Liver (tissue), 8 donors: ENCODE measurements at regions not wholly inside any gene's neighbourhood (a gene's known extent, or its start where the extent isn't known, plus 50 kb on each side); places are given as distances from the start of the nearest gene placed in this dataset.

Source experiments
- DNase-seq: peaks from one replicate; pipeline ENCODE4 v3.0.0-alpha.2; 2017; ENCODE audit warnings: low spot score
- H3K27ac ChIP-seq, 2 donors: one replicate each; pipeline ENCODE4 v1.7.0; 2013; ENCODE audit warnings: inconsistent platforms in 2 of 2, low read length in 2 of 2, control low read depth in 1 of 2, low read depth in 1 of 2, mild to moderate bottlenecking in 1 of 2
- H3K27me3 ChIP-seq, 4 donors: one replicate each; pipeline versions ENCODE4 v1.6.1 to v1.7.0; 2013; ENCODE audit warnings: low read length in 3 of 4, inconsistent platforms in 1 of 4, mild to moderate bottlenecking in 1 of 4, moderate library complexity in 1 of 4; ENCODE audit not compliant: control insufficient read depth in 4 of 4, insufficient read depth in 4 of 4
- H3K36me3 ChIP-seq, 4 donors: one replicate each; pipeline versions ENCODE4 v1.6.1 to v1.7.0; 2013; ENCODE audit warnings: low read length in 3 of 4, mild to moderate bottlenecking in 3 of 4, low read depth in 1 of 4, moderate library complexity in 1 of 4; ENCODE audit not compliant: control insufficient read depth in 4 of 4, insufficient read depth in 3 of 4
- H3K4me1 ChIP-seq, 4 donors: one replicate each; pipeline versions ENCODE4 v1.6.1 to v1.7.0; 2013; ENCODE audit warnings: low read length in 3 of 4, mild to moderate bottlenecking in 3 of 4, moderate library complexity in 1 of 4; ENCODE audit not compliant: control insufficient read depth in 4 of 4, insufficient read depth in 4 of 4
- H3K4me3 ChIP-seq, 3 donors: one replicate each; pipeline versions ENCODE4 v1.6.1 to v1.7.0; 2013; ENCODE audit warnings: low read length in 3 of 3, control low read depth in 1 of 3, low read depth in 1 of 3, mild to moderate bottlenecking in 1 of 3
- H3K9ac ChIP-seq, 2 donors: one replicate each; pipeline ENCODE4 v1.7.0; 2013; ENCODE audit warnings: low read length in 2 of 2, mild to moderate bottlenecking in 2 of 2, moderate library complexity in 2 of 2, control low read depth in 1 of 2, low read depth in 1 of 2
- H3K9me3 ChIP-seq, 4 donors: one replicate each; pipeline versions ENCODE4 v1.6.1 to v1.7.0; 2013; ENCODE audit warnings: low read length in 3 of 4; ENCODE audit not compliant: control insufficient read depth in 4 of 4
- CTCF ChIP-seq: fragments of 150-350 bp; IDR thresholded peaks from 2 replicates; pipeline ENCODE4 v1.5.1; 2017; ENCODE audit warnings: improper control_type of control experiment, low read depth, low read length; ENCODE audit not compliant: missing input control
- EGR1 ChIP-seq, 2 donors: IDR thresholded peaks; 2 replicates each; pipeline ENCODE4 v1.6.1; 2016 to 2018; ENCODE audit warnings: antibody characterized with exemption in 2 of 2, low read depth in 2 of 2
- FOXA2 ChIP-seq: IDR thresholded peaks from 2 replicates; pipeline ENCODE4 v1.6.1; 2016; ENCODE audit warnings: antibody characterized with exemption
- GABPA ChIP-seq, 2 donors: IDR thresholded peaks in 1 of 2; conservative IDR thresholded peaks in 1 of 2; 2 replicates each; pipeline ENCODE4 v1.6.1; 2016; ENCODE audit warnings: antibody characterized with exemption in 2 of 2, mild to moderate bottlenecking in 1 of 2, moderate library complexity in 1 of 2
- HNF4A ChIP-seq, 2 donors: conservative IDR thresholded peaks; 2 replicates each; pipeline ENCODE4 v1.6.1; 2016; ENCODE audit warnings: antibody characterized with exemption in 2 of 2, mild to moderate bottlenecking in 2 of 2
- HNF4G ChIP-seq: IDR thresholded peaks from 2 replicates; pipeline ENCODE4 v1.6.1; 2016; ENCODE audit warnings: antibody characterized with exemption
- RAD21 ChIP-seq, 2 donors: IDR thresholded peaks; 2 replicates each; pipeline ENCODE4 v1.6.1; 2016; ENCODE audit warnings: antibody characterized with exemption in 2 of 2, mild to moderate bottlenecking in 2 of 2
- RXRA ChIP-seq, 2 donors: IDR thresholded peaks; 2 replicates each; pipeline ENCODE4 v1.6.1; 2017 to 2018; ENCODE audit warnings: antibody characterized with exemption in 2 of 2, mild to moderate bottlenecking in 1 of 2
- TAF1 ChIP-seq: conservative IDR thresholded peaks from 2 replicates; pipeline ENCODE4 v1.6.1; 2016; ENCODE audit warnings: antibody characterized with exemption, mild to moderate bottlenecking
- YY1 ChIP-seq: IDR thresholded peaks from 2 replicates; pipeline ENCODE4 v1.6.1; 2016; ENCODE audit warnings: antibody characterized with exemption, mild to moderate bottlenecking
- WGBS: extraction: QIAGEN DNeasy Blood & Tissue Kit; methylation state at CpG from one replicate; pipeline ENCODE4 v1.1.7; 2013; 5-methylcytosine and 5-hydroxymethylcytosine counted together
- TF ChIP-seq, protein P1 (sequence below): IDR thresholded peaks from 2 replicates; pipeline ENCODE4 v1.6.1; 2016; ENCODE audit warnings: antibody characterized with exemption
- TF ChIP-seq, protein P2 (sequence below): IDR thresholded peaks from 2 replicates; pipeline ENCODE4 v1.6.1; 2016; ENCODE audit warnings: antibody characterized with exemption
- TF ChIP-seq, protein P3 (sequence below): IDR thresholded peaks from 2 replicates; pipeline ENCODE4 v1.6.1; 2016; ENCODE audit warnings: antibody characterized with exemption
- donor health status: healthy.
- donor health status: healthy.
- donor health status: healthy.
- donor health status: healthy.
- donor health status: healthy.

GRCh38 chr1:70888722-70889121, 158.9 kb downstream of the PTGER3 start:
- Histone ChIP-seq H3K4me3 (no peak overlapping the region), H3K9ac (no peak overlapping the region), H3K4me1 (no peaks in the 10 kb centered on the region), H3K36me3 (no peaks in the 10 kb centered on the region), H3K27me3 (peaks cover 0 to 4% (median 1%) of the 10 kb centered on the region in 4 donors), H3K27ac (no peak overlapping the region), H3K9me3 (no peaks in the 10 kb centered on the region)
- no peak for DNase-seq
- no peak for TF ChIP-seq RXRA (IDR thresholded peaks at IDR 0.05)
- TF ChIP-seq HNF4G = no peak
- no peak for TF ChIP-seq YY1
- TF ChIP-seq, protein P1, sequence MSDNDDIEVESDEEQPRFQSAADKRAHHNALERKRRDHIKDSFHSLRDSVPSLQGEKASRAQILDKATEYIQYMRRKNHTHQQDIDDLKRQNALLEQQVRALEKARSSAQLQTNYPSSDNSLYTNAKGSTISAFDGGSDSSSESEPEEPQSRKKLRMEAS = no peak
- no peak for TF ChIP-seq TAF1
- no peak for TF ChIP-seq HNF4A (conservative IDR thresholded peaks at IDR 0.05)
- TF ChIP-seq, protein P2, sequence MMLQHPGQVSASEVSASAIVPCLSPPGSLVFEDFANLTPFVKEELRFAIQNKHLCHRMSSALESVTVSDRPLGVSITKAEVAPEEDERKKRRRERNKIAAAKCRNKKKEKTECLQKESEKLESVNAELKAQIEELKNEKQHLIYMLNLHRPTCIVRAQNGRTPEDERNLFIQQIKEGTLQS = no peak
- TF ChIP-seq, protein P3, sequence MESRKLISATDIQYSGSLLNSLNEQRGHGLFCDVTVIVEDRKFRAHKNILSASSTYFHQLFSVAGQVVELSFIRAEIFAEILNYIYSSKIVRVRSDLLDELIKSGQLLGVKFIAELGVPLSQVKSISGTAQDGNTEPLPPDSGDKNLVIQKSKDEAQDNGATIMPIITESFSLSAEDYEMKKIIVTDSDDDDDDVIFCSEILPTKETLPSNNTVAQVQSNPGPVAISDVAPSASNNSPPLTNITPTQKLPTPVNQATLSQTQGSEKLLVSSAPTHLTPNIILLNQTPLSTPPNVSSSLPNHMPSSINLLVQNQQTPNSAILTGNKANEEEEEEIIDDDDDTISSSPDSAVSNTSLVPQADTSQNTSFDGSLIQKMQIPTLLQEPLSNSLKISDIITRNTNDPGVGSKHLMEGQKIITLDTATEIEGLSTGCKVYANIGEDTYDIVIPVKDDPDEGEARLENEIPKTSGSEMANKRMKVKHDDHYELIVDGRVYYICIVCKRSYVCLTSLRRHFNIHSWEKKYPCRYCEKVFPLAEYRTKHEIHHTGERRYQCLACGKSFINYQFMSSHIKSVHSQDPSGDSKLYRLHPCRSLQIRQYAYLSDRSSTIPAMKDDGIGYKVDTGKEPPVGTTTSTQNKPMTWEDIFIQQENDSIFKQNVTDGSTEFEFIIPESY = no peak
- TF ChIP-seq GABPA (IDR thresholded peaks at IDR 0.05 in 1 of 2, conservative IDR thresholded peaks at IDR 0.05 in 1 of 2) = no peak
- TF ChIP-seq CTCF = no peak
- 63% methylated on average over 4 of the region's 4 CpGs for WGBS

DNA sequence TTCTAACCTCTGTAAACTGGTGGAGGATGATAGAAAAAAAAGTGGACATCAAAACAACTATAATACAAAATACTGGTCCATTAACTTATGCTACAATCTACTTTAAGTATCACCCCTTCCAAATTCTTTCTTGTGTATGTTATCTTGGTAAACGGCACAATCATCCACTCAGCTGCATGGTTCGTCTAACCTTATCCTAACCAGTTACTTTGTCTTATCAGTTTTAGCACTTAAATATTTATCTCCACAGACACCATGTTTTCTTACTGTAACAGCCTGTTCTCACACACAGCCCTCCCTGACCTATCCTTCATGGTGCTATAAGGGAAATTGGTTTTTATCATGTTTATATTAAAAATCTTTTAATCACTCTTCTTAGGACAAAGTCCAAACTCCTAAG, 157.2 kb downstream of the PTGER3 start:
- Histone ChIP-seq H3K9me3 (no peaks in the 10 kb centered on the region), H3K27me3 (peaks cover 0 to 4% (median 1%) of the 10 kb centered on the region in 4 donors), H3K4me1 (no peaks in the 10 kb centered on the region), H3K4me3 (no peak overlapping the region), H3K27ac (no peak overlapping the region), H3K9ac (no peak overlapping the region), H3K36me3 (no peaks in the 10 kb centered on the region)
- TF ChIP-seq FOXA2 = no peak
- no peak for TF ChIP-seq EGR1 (IDR thresholded peaks at IDR 0.05; ENCODE audit: low read depth in 2 of 2)
- TF ChIP-seq, protein P1 = no peak
- no peak for TF ChIP-seq RAD21 (IDR thresholded peaks at IDR 0.05)
- no peak for DNase-seq
- 20% methylated on average over 2 of the region's 2 CpGs for WGBS
